ENCODE measurements at regions not wholly inside any gene's neighbourhood (a gene's known extent, or its start where the extent isn't known, plus 50 kb on each side); places are given as distances from the start of the nearest gene placed in this dataset.

- no peak for DNase-seq
Observed at GRCh38 chrX:7216981-7217587, 69.1 kb upstream of the PUDP start.

- no peak for DNase-seq
Observed at GRCh38 chrX:7215842-7216241, 67.9 kb upstream of the PUDP start.

GRCh38 chrX:7214251-7214650 is 66.3 kb upstream of the PUDP start:
- no peak for DNase-seq

- no peak for DNase-seq
Observed at GRCh38 chrX:7205037-7205577, 57.2 kb upstream of the PUDP start.

GRCh38 chrX:7204619-7205018 is 56.7 kb upstream of the PUDP start:
- no peak for DNase-seq

- no peak for DNase-seq
Observed at GRCh38 chrX:7202206-7202605, 54.3 kb upstream of the PUDP start.

- no peak for DNase-seq
Observed at GRCh38 chrX:7201496-7201895, 53.5 kb upstream of the PUDP start.

- no peak for DNase-seq
Observed at GRCh38 chrX:7198499-7198898, 50.5 kb upstream of the PUDP start.

Data from NCI-H526 treated with DMSO at 0.1 percent for 48 hours (cell line).